GM12865 (cell line): ENCODE measurements at regions not wholly inside any gene's neighbourhood (a gene's known extent, or its start where the extent isn't known, plus 50 kb on each side); places are given as distances from the start of the nearest gene placed in this dataset.
"Not testable (repeated sequence)": the region's sequence is repeated elsewhere in the genome, so short reads cannot be mapped to it uniquely, and the experiment has no call there.

Source experiments
- DNase-seq: peaks from one replicate; pipeline ENCODE4 v3.0.0; 2010; ENCODE audit warnings: low read depth
- H3K4me3 ChIP-seq: 2 replicates; pipeline ENCODE4 v1.5.1; 2011; ENCODE audit warnings: mild to moderate bottlenecking, low read depth, low read length, control low read depth
- TF ChIP-seq, protein P1 (sequence below): IDR thresholded peaks from 2 replicates; pipeline ENCODE4 v1.5.1; 2011; ENCODE audit warnings: low read length, control low read depth, low read depth, inconsistent platforms; ENCODE audit not compliant: insufficient read depth; ENCODE audit errors: missing control alignments

DNA sequence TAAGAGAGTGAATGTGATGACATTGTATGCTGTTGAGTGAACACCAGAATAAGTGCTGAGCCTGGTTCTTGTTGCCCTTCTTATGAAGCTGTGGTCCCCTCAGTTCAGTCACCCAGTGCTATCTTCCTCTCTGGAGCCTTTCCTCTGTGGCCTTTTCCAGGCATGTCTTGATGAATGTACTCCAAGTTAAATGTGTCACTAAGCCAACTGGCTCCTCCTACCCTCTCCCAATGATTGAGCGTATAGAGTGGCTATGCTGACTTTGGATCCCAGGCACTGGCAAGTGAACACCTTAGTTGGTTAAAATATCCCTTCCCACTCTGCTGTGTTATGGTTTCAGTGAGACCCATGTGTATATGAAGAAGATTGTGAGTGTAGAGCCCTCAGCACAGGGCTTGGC, 134.1 kb upstream of the MAMLD1 start:
- TF ChIP-seq, protein P1, sequence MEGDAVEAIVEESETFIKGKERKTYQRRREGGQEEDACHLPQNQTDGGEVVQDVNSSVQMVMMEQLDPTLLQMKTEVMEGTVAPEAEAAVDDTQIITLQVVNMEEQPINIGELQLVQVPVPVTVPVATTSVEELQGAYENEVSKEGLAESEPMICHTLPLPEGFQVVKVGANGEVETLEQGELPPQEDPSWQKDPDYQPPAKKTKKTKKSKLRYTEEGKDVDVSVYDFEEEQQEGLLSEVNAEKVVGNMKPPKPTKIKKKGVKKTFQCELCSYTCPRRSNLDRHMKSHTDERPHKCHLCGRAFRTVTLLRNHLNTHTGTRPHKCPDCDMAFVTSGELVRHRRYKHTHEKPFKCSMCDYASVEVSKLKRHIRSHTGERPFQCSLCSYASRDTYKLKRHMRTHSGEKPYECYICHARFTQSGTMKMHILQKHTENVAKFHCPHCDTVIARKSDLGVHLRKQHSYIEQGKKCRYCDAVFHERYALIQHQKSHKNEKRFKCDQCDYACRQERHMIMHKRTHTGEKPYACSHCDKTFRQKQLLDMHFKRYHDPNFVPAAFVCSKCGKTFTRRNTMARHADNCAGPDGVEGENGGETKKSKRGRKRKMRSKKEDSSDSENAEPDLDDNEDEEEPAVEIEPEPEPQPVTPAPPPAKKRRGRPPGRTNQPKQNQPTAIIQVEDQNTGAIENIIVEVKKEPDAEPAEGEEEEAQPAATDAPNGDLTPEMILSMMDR = no peak
- no peak overlapping the region for H3K4me3 ChIP-seq
- no peak for DNase-seq

DNA sequence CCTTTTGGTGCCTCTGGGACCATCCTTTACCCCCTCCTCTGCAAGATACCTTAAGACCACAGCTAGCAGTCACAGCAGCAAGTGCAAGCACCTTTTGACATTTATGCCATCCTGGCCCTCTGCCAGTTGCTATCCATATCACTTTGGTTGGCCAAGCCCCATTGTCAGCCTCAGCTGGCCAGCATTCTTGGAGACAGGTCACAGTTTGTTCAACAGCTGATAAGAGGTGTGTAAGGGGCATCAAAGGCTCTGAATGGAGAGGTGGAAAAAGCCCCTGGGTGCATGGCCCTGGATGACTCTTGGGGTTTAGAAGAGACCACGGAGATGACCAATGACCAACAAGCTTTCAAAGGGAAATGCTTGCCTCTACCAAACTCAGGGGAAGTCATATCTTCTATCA, 133.6 kb upstream of the MAMLD1 start:
- no peak overlapping the region for H3K4me3 ChIP-seq
- DNase-seq = no peak
- TF ChIP-seq, protein P1 = no peak

DNA sequence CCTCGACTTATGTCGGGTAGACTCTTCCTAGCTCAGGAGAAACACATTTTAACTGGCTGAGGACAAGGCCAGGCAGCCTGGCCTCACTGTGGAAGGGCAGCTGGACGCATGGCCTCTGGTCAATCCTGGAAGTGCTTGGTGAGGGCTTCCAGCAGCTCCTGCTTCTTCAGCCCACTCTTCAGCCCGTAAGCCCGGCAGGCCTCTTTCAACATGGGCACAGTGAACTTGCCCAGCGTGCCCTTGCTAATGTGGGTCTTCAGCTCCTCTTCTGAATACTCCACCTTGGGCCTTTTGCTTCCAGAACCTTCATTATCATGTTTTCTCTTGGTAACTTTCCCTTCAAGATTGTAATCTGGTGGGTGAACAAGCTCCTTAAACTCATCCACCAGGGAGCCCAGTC, 132.2 kb upstream of the MAMLD1 start:
- DNase-seq, H3K4me3 ChIP-seq: not testable (repeated sequence)

DNA sequence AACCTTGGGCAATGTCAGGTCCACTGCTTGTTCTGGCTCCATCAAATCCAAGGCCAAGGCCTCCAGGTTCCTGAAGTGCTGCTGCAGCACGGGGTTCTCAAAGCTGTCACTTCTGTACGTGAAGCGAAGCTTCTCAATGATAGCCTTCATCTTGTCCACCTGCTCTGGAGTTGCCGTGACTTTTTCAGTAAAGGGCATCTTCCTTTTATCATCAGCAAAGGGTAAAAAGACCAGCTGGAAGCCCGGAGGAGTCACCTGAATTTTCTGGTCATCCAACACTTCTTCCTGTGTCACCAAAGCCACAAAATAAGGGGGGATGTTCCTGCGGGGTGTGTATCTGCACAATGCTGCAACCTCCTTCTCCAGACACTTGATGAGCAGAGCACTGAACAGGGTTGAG, 131.7 kb upstream of the MAMLD1 start:
- not testable (repeated sequence) for H3K4me3 ChIP-seq, DNase-seq

DNA sequence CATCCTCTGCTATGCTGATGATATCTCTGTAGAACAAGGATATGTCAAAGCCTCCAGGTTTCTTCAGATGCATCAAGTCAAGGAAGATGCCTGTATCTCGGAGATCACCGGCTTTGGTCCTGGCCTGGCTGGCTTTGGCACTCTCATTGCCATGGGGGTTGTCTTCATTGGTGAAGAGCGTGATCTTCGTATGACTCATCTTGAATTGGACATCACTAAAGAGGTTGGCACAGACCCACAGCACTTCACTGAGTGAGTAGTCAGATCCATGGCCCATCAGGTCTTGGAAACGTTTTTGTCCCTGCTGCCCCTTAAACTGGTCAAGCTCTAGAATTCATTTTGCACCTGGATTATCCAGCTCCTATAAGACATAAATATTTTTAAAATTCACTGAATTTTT, 130.9 kb upstream of the MAMLD1 start:
- not testable (repeated sequence) for DNase-seq

DNA sequence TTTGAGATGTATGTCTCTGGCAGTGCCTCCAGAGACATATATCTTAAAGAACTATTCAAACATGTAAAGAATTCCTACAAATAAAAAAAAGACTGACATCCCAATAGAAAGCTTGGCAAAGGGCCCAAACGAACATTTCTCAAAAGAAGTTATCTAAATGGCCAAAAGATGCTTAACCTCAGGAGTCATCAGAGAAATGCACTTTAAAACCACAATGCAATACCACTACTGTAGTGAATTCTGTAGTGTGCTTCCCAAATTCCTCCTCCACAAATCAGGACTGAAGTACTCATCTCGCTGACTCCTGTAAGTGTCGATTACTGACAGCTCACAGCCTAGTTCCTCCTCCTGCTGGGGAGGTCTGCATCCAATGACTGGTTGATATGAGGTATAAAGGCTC, 129.0 kb upstream of the MAMLD1 start:
- no peak overlapping the region for H3K4me3 ChIP-seq
- TF ChIP-seq, protein P1 = no peak
- DNase-seq = no peak

More for the DNA sequence above, 130.9 kb upstream of the MAMLD1 start:
- not testable (repeated sequence) for H3K4me3 ChIP-seq

DNA sequence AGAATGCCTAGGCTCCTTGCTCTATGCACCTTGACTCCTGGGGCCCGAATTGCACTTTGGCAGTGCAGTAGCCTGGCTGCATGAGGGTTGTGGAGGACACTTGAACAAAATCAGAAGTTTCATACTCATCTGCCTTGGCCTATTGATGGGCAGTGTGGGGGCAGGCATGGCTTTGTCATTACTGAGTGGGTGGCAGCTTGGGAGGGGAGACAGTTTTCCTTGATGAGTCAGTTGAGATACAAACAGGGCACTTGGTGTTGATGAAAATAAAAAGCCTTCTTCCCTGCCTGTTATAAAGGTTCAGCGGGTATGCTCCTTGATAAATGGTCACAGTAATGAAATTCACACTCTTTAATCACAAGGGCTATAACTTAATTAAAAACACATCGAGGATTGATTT, 126.8 kb upstream of the MAMLD1 start:
- TF ChIP-seq, protein P1 = no peak
- no peak overlapping the region for H3K4me3 ChIP-seq
- DNase-seq = no peak

DNA sequence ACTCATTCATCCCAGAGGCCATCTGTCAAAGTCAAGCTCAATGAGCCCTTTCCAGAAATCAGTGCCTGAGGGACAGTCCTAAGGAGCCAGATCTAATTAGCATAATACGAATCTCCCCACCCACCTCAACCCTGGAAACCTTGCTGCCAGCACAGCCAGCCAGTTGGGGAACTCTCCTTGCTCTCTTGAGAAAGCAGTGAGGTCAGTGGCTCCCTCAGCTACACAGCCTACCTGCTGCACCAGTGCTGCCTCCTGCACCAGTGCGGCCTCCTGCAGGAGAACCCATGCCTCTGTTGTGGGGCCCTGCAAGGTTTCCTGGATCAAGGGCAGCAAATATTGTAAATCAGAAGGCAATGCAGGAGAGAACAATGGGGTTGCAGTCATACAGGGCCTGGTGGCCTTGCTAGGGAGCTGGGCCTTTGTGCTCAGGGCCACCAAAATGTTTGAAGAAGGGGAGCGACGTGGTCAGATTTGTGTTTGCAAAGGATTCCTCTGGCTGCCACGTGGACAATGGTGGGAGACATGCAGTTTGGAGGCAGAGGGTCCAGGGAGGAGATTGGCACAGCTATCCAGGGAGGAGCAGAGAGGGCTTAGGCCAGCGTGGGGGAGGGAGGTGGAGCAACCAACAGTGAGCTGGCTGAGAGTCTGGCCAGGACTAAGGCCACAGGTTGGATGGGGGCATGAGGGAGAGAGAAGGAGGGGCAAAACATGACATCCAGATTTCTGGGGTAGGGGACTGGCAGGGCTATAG, 124.3 kb upstream of the MAMLD1 start:
- DNase-seq = no peak
- no peak overlapping the region for H3K4me3 ChIP-seq
- TF ChIP-seq, protein P1 = no peak
